Aorta (tissue), 5 donors: ENCODE measurements at regions not wholly inside any gene's neighbourhood (a gene's known extent, or its start where the extent isn't known, plus 50 kb on each side); places are given as distances from the start of the nearest gene placed in this dataset.

ENCODE experiments used
- ATAC-seq: fragments of 200-7000 bp; cut with Tn5 transposase; one replicate; pipeline ENCODE4 v1.9.1; 2022; ENCODE audit warnings: moderate library complexity; ENCODE audit not compliant: low FRiP score
- DNase-seq, 2 donors: peaks; one replicate each; pipeline ENCODE4 v3.0.0-alpha.2; 2020
- H3K27ac ChIP-seq, 2 donors: one replicate each; pipeline ENCODE4 v1.5.1; 2013; ENCODE audit warnings: low read length in 2 of 2, mild to moderate bottlenecking in 2 of 2, moderate library complexity in 2 of 2, control low read depth in 1 of 2, inconsistent platforms in 1 of 2, low read depth in 1 of 2
- H3K27me3 ChIP-seq, 2 donors: one replicate each; pipeline ENCODE4 v1.6.1; 2013; ENCODE audit warnings: control low read depth in 1 of 2, low read length in 1 of 2, mild to moderate bottlenecking in 1 of 2, moderate library complexity in 1 of 2; ENCODE audit not compliant: insufficient read depth in 2 of 2, control insufficient read depth in 1 of 2
- H3K36me3 ChIP-seq, 2 donors: one replicate each; pipeline ENCODE4 v1.6.1; 2013; ENCODE audit warnings: control low read depth in 1 of 2, low read length in 1 of 2, mild to moderate bottlenecking in 1 of 2; ENCODE audit not compliant: insufficient read depth in 2 of 2, control insufficient read depth in 1 of 2
- H3K4me1 ChIP-seq, 2 donors: one replicate each; pipeline ENCODE4 v1.6.1; 2013; ENCODE audit warnings: low read length in 2 of 2, control low read depth in 1 of 2, mild to moderate bottlenecking in 1 of 2, moderate library complexity in 1 of 2; ENCODE audit not compliant: insufficient read depth in 2 of 2, control insufficient read depth in 1 of 2
- H3K4me3 ChIP-seq, 2 donors: one replicate each; pipeline ENCODE4 v1.5.1; 2013; ENCODE audit warnings: low read length in 2 of 2, control low read depth in 1 of 2, mild to moderate bottlenecking in 1 of 2
- H3K9me3 ChIP-seq: one replicate; pipeline ENCODE4 v1.6.1; 2013; ENCODE audit warnings: mild to moderate bottlenecking, low read length; ENCODE audit not compliant: control insufficient read depth
- WGBS, 2 donors: extraction: QIAGEN DNeasy Blood & Tissue Kit; methylation state at CpG; one replicate each; pipeline ENCODE4 v1.1.7; 2013; 5-methylcytosine and 5-hydroxymethylcytosine counted together
- intact Hi-C, 2 donors: fragments of 100-400 bp; cut with DNase I; formaldehyde crosslinking; loops; one replicate each; pipeline versions ENCODE4 v1.14.2 to v1.15.0; 2022
- donor health status: healthy with polysubstance abuse.
- donor health status: Bipolar disorder and iron deficiency.
- donor health status: DM: no; HTN: no; CAD: no.
- donor health status: DM: no; HTN: no; CAD: no.
- donor health status: DM: yes; HTN: yes; CAD: no.

- intact Hi-C loops = no loop called here
- no peaks in the 10 kb centered on the region for H3K27me3 ChIP-seq
- 87 to 91% methylated on average over 2 of the region's 2 CpGs for WGBS, 2 donors
- DNase-seq = no peak
- H3K4me1 ChIP-seq = no peaks in the 10 kb centered on the region
- H3K9me3 ChIP-seq = no peaks in the 10 kb centered on the region
- no peaks in the 10 kb centered on the region for H3K36me3 ChIP-seq
- no peak overlapping the region for H3K4me3 ChIP-seq
- H3K27ac ChIP-seq = no peak overlapping the region
- no peak for ATAC-seq
These were observed 53.7 kb upstream of the DYRK2 start for GRCh38 chr12:67594888-67595287.

- Histone ChIP-seq H3K27me3 (no peaks in the 10 kb centered on the region), H3K36me3 (no peaks in the 10 kb centered on the region), H3K27ac (no peak overlapping the region), H3K9me3 (no peaks in the 10 kb centered on the region), H3K4me3 (no peak overlapping the region), H3K4me1 (no peaks in the 10 kb centered on the region)
- ATAC-seq (no peak), DNase-seq (no peak)
- WGBS, 2 donors = 62 to 75% methylated on average over 3 of the region's 3 CpGs
- intact Hi-C loops = no loop called here
These were observed 53.2 kb upstream of the DYRK2 start for GRCh38 chr12:67595365-67595764.

DNA sequence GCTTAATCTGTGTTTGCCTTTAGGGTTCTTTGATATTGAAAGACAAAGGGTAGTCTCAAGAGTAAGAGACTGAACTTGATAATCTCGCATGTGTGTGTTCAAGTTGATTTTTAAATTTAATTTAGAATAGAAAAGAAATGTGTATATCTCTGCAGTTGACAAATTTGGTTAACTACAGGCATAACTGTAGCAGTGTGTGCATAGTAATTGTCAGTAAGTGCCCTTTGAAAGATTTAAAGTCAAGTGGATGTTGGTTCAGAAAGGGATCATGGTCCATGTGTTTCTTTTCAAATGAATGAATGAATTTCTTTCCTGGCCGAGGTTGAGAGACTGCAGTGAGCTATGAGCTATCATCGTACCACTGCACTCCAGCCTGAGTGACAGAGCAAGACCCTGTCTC, 49.9 kb upstream of the DYRK2 start:
- WGBS, 2 donors = 75 to 76% methylated on average over 3 of the region's 3 CpGs
- Histone ChIP-seq H3K9me3 (no peaks in the 10 kb centered on the region), H3K36me3 (no peaks in the 10 kb centered on the region), H3K4me3 (no peak overlapping the region), H3K4me1 (no peaks in the 10 kb centered on the region), H3K27me3 (no peaks in the 10 kb centered on the region), H3K27ac (no peak overlapping the region)
- no peak for DNase-seq
- intact Hi-C loops = no loop called here
- ATAC-seq = no peak
